ENCODE measurements at regions not wholly inside any gene's neighbourhood (a gene's known extent, or its start where the extent isn't known, plus 50 kb on each side); places are given as distances from the start of the nearest gene placed in this dataset.

GRCh38 chr12:87283111-87283510 is 746.1 kb downstream of the C12orf50 start:
- DNase-seq (ENCODE audit: insufficient read length, low spot score) (no peak), FAIRE-seq (no peak)

- DNase-seq (ENCODE audit: insufficient read length, low spot score) (no peak), FAIRE-seq (no peak)
Measured at GRCh38 chr12:87280893-87281292, 748.3 kb downstream of the C12orf50 start.

GRCh38 chr12:87280356-87280755 is 748.8 kb downstream of the C12orf50 start:
- DNase-seq (ENCODE audit: insufficient read length, low spot score), result no peak
- peak; percentile 86 for FAIRE-seq

GRCh38 chr12:87274594-87275245 is 754.5 kb downstream of the C12orf50 start:
- FAIRE-seq (peak; percentile 77), DNase-seq (ENCODE audit: insufficient read length, low spot score) (no peak)

- FAIRE-seq, result no peak
- no peak for DNase-seq (ENCODE audit: insufficient read length, low spot score)
Measured at GRCh38 chr12:87272851-87273250, 756.4 kb downstream of the C12orf50 start.

- DNase-seq (ENCODE audit: insufficient read length, low spot score), result no peak
- FAIRE-seq, result no peak
Measured at GRCh38 chr12:87270919-87271318, 758.3 kb downstream of the C12orf50 start.

GRCh38 chr12:87266305-87266704 is 762.9 kb downstream of the C12orf50 start:
- FAIRE-seq, result no peak

GRCh38 chr12:87259391-87259790 is 769.8 kb downstream of the C12orf50 start:
- no peak for FAIRE-seq
- DNase-seq (ENCODE audit: insufficient read length, low spot score), result no peak

More at GRCh38 chr12:87266305-87266704, 762.9 kb downstream of the C12orf50 start:
- DNase-seq (ENCODE audit: insufficient read length, low spot score), result no peak

GRCh38 chr12:87254381-87255030 is 774.7 kb downstream of the C12orf50 start:
- FAIRE-seq (no peak), DNase-seq (ENCODE audit: insufficient read length, low spot score) (no peak)

GRCh38 chr12:87253157-87253556 is 776.0 kb downstream of the C12orf50 start:
- DNase-seq (ENCODE audit: insufficient read length, low spot score) (no peak), FAIRE-seq (no peak)

- DNase-seq (ENCODE audit: insufficient read length, low spot score) (no peak), FAIRE-seq (no peak)
Measured at GRCh38 chr12:87246726-87247125, 782.5 kb downstream of the C12orf50 start.

GRCh38 chr12:87238466-87238865 is 790.7 kb downstream of the C12orf50 start:
- FAIRE-seq, result no peak
- no peak for DNase-seq (ENCODE audit: insufficient read length, low spot score)

- no peak for DNase-seq (ENCODE audit: insufficient read length, low spot score)
- FAIRE-seq, result no peak
Measured at GRCh38 chr12:87234898-87235297, 794.3 kb downstream of the C12orf50 start.

GRCh38 chr12:87233671-87234070 is 795.5 kb downstream of the C12orf50 start:
- FAIRE-seq (no peak), DNase-seq (ENCODE audit: insufficient read length, low spot score) (no peak)

- DNase-seq (ENCODE audit: insufficient read length, low spot score), result no peak
- no peak for FAIRE-seq
Measured at GRCh38 chr12:87231818-87232217, 797.4 kb downstream of the C12orf50 start.

GRCh38 chr12:87230441-87230840 is 798.8 kb downstream of the C12orf50 start:
- FAIRE-seq (no peak), DNase-seq (ENCODE audit: insufficient read length, low spot score) (no peak)

- DNase-seq (ENCODE audit: insufficient read length, low spot score), result no peak
- FAIRE-seq, result no peak
Measured at GRCh38 chr12:87227162-87227561, 802.0 kb downstream of the C12orf50 start.

- DNase-seq (ENCODE audit: insufficient read length, low spot score) (no peak), FAIRE-seq (no peak)
Measured at GRCh38 chr12:87217491-87217890, 811.7 kb downstream of the C12orf50 start.

GRCh38 chr12:87216436-87216835 is 812.8 kb downstream of the C12orf50 start:
- DNase-seq (ENCODE audit: insufficient read length, low spot score), result no peak
- no peak for FAIRE-seq

GRCh38 chr12:87202189-87202588 is 827.0 kb downstream of the C12orf50 start:
- DNase-seq (ENCODE audit: insufficient read length, low spot score), result no peak
- FAIRE-seq, result no peak

GRCh38 chr12:87201598-87201997 is 827.6 kb downstream of the C12orf50 start:
- no peak for FAIRE-seq
- DNase-seq (ENCODE audit: insufficient read length, low spot score), result no peak

GRCh38 chr12:87200289-87200979 is 828.8 kb downstream of the C12orf50 start:
- no peak for FAIRE-seq
- DNase-seq (ENCODE audit: insufficient read length, low spot score), result no peak

Data from GM19239 (cell line).